Naive thymus-derived CD8-positive, alpha-beta T cell (primary cell): ENCODE measurements at regions not wholly inside any gene's neighbourhood (a gene's known extent, or its start where the extent isn't known, plus 50 kb on each side); places are given as distances from the start of the nearest gene placed in this dataset.
A peak's percentile ranks its signal among the peaks of the same experiment; 100 is the strongest.

ENCODE experiments used
- ATAC-seq, 2 donors: fragments of 150-1000 bp; cut with Tn5 transposase in 1 of 2; sonication (Bioruptor Pico), chemical (Tn5 transposase) in 1 of 2; 1 replicate in 1 of 2; 2 replicates in 1 of 2; pipeline ENCODE4 v1.10.0; 2021; ENCODE audit warnings: mild to moderate bottlenecking in 2 of 2, moderate library complexity in 2 of 2
- POLR2A ChIA-PET: fragments of 350-600 bp; sonication (Branson Sonifier 250); formaldehyde crosslinking; loops from one replicate; lab custom pipeline; 2021; ENCODE audit warnings: antibody characterized with exemption; lab: Charles Lee
- DNase-seq, 10 donors: peaks; one replicate each; pipeline versions ENCODE4 v3.0.0 to v3.0.0-alpha.2; 2020 to 2022
- H3K27ac Mint-ChIP-seq, 10 donors: one replicate each; pipeline ENCODE4 v1.8.0; 2020 to 2022; ENCODE audit warnings: mild to moderate bottlenecking in 10 of 10, mixed read lengths in 10 of 10, moderate library complexity in 4 of 10, inconsistent platforms in 1 of 10
- H3K27me3 Mint-ChIP-seq, 5 donors: one replicate each; pipeline ENCODE4 v1.8.0; 2021 to 2022; ENCODE audit warnings: mixed read lengths in 5 of 5
- H3K36me3 Mint-ChIP-seq, 3 donors: one replicate each; pipeline ENCODE4 v1.8.0; 2020 to 2022; ENCODE audit warnings: mixed read lengths in 3 of 3, mild to moderate bottlenecking in 2 of 3, inconsistent platforms in 1 of 3
- H3K4me1 Mint-ChIP-seq, 4 donors: one replicate each; pipeline ENCODE4 v1.8.0; 2021 to 2022; ENCODE audit warnings: mixed read lengths in 4 of 4
- H3K4me3 Mint-ChIP-seq, 10 donors: one replicate each; pipeline ENCODE4 v1.8.0; 2020 to 2022; ENCODE audit warnings: mild to moderate bottlenecking in 10 of 10, mixed read lengths in 10 of 10, moderate library complexity in 6 of 10, inconsistent platforms in 1 of 10
- H3K9me3 Mint-ChIP-seq, 9 donors: one replicate each; pipeline ENCODE4 v1.8.0; 2020 to 2022; ENCODE audit warnings: mixed read lengths in 9 of 9, mild to moderate bottlenecking in 3 of 9, inconsistent platforms in 1 of 9, moderate library complexity in 1 of 9

- peak overlapping the region; percentile 61 to 87 (median 74) for H3K4me3 Mint-ChIP-seq
- H3K36me3 Mint-ChIP-seq, result no peaks in the 10 kb centered on the region
- no peaks in the 10 kb centered on the region for H3K9me3 Mint-ChIP-seq
- no peak for ATAC-seq
- peaks cover 28 to 75% (median 43%) of the 10 kb centered on the region in 5 donors for H3K27me3 Mint-ChIP-seq
- H3K27ac Mint-ChIP-seq, result peak overlapping the region in 1 of 10 donors; percentile 58
- H3K4me1 Mint-ChIP-seq, result peaks cover 14 to 57% (median 30%) of the 10 kb centered on the region in 4 donors
- DNase-seq, result no peak
- POLR2A ChIA-PET, result no interaction called here
Observed at GRCh38 chr18:46334868-46335281, 230.7 kb downstream of the HAUS1 start.

DNA sequence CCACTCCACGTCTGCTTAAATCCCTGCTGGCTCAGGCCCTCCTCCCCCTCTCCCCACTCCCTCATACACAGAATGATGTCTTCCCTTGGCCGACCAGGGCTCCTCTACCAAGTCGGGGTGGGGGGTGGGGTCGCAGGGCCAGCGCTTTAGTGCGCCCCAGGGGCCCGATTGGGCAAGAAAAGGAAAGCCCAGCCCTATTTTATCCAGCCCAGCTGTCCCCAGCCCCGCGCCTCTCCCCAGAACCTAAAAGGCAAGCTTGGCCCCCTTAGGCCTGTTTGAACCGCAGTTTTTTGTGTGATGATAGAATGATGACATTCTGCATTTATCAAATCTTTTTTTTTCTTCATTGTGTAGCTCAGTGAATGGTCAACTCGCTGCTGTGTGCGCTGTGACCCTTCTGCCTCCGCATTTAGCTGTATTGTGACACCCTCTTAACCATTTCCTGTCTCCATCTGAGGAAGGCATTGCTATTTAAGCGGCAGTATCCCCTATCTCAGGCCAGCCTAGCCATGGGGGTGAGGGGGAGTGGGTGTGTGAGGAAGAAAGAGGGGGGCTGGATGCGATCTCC, 231.4 kb downstream of the HAUS1 start:
- POLR2A ChIA-PET, result no interaction called here
- Mint-ChIP-seq H3K36me3 (no peaks in the 10 kb centered on the region), H3K4me1 (peaks cover 14 to 63% (median 30%) of the 10 kb centered on the region in 4 donors), H3K27ac (peak overlapping the region in 1 of 10 donors; percentile 58), H3K27me3 (peaks cover 28 to 71% (median 43%) of the 10 kb centered on the region in 5 donors), H3K9me3 (no peaks in the 10 kb centered on the region), H3K4me3 (peak overlapping the region; percentile 10 to 87 (median 74))
- no peak for ATAC-seq
- DNase-seq, result no peak

- DNase-seq, result no peak
- Mint-ChIP-seq H3K4me1 (peaks cover 16 to 67% (median 30%) of the 10 kb centered on the region in 4 donors), H3K9me3 (no peaks in the 10 kb centered on the region), H3K27ac (peak overlapping the region in 1 of 10 donors; percentile 58), H3K4me3 (peak overlapping the region in 4 of 10 donors; percentile 31 to 87 (median 60)), H3K27me3 (peaks cover 28 to 71% (median 43%) of the 10 kb centered on the region in 5 donors), H3K36me3 (no peaks in the 10 kb centered on the region)
- POLR2A ChIA-PET, result no interaction called here
- ATAC-seq, result no peak
Observed at GRCh38 chr18:46336278-46337111, 232.3 kb downstream of the HAUS1 start.

- Mint-ChIP-seq H3K4me1 (peaks cover 16 to 74% (median 30%) of the 10 kb centered on the region in 4 donors), H3K4me3 (peak overlapping the region in 2 of 10 donors; percentile 26 to 65), H3K9me3 (no peaks in the 10 kb centered on the region), H3K27me3 (peaks cover 28 to 63% (median 37%) of the 10 kb centered on the region in 5 donors), H3K36me3 (no peaks in the 10 kb centered on the region), H3K27ac (no peak overlapping the region)
- no peak for DNase-seq
- no peak for ATAC-seq
- POLR2A ChIA-PET, result no interaction called here
Observed at GRCh38 chr18:46337271-46337670, 233.1 kb downstream of the HAUS1 start.

GRCh38 chr18:46338205-46338604, 234.0 kb downstream of the HAUS1 start:
- no peak for ATAC-seq
- no peak overlapping the region for H3K27ac Mint-ChIP-seq
- H3K4me1 Mint-ChIP-seq, result peaks cover 16 to 80% (median 27%) of the 10 kb centered on the region in 4 donors
- POLR2A ChIA-PET, result no interaction called here
- DNase-seq, result no peak
- no peaks in the 10 kb centered on the region for H3K9me3 Mint-ChIP-seq
- H3K27me3 Mint-ChIP-seq, result peaks cover 25 to 54% (median 31%) of the 10 kb centered on the region in 5 donors
- no peaks in the 10 kb centered on the region for H3K36me3 Mint-ChIP-seq
- no peak overlapping the region for H3K4me3 Mint-ChIP-seq

DNA sequence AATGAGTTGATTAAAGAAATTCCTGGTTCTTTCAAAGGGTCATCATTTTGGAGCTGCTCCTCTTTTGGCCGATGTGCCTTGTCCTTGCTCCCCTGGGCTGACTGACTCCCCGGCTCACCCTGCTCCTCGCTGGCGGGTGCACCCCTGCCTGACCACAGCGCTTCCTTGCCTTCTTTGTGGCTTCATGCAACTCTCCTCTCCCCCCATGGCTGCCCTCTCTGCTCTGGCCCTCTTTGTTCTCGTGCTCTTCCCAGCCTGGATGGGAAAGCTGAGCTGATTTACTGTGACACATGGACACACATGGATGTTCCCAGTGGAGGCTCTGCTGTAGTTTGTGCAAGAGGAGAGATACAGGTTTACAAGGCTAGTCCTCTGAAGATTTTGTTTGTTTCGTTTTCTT, 234.6 kb downstream of the HAUS1 start:
- POLR2A ChIA-PET, result no interaction called here
- ATAC-seq, result no peak
- peaks cover 24 to 51% (median 28%) of the 10 kb centered on the region in 5 donors for H3K27me3 Mint-ChIP-seq
- H3K9me3 Mint-ChIP-seq, result no peaks in the 10 kb centered on the region
- H3K4me3 Mint-ChIP-seq, result peak overlapping the region in 5 of 10 donors; percentile 17 to 43 (median 27)
- no peaks in the 10 kb centered on the region for H3K36me3 Mint-ChIP-seq
- DNase-seq, result no peak
- peak overlapping the region in 2 of 10 donors; percentile 8 to 60 for H3K27ac Mint-ChIP-seq
- H3K4me1 Mint-ChIP-seq, result peaks cover 19 to 82% (median 28%) of the 10 kb centered on the region in 4 donors

DNA sequence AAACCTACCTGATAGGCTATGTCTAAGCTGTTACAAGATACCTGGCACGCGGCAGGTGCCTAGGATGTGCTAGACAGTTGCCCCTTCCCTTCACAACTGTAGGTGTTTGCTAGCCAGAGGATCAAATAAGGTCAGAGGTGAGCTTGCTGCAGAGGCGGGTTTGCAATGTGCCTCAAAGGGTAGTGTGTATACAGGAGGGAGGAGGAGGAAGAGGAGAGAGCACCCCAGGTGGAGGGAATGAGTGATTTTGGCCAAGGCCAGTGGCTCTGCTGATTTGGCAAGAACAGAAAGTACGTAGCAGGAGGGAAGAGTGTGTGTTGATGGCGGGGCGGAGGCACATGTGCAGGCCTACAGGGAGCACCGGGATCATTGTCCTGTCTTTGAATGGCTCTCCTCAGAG, 236.5 kb downstream of the HAUS1 start:
- peak overlapping the region in 2 of 10 donors; percentile 20 to 63 for H3K27ac Mint-ChIP-seq
- DNase-seq, result no peak
- no peaks in the 10 kb centered on the region for H3K9me3 Mint-ChIP-seq
- H3K27me3 Mint-ChIP-seq, result peaks cover 12 to 36% (median 18%) of the 10 kb centered on the region in 5 donors
- no peaks in the 10 kb centered on the region for H3K36me3 Mint-ChIP-seq
- no peak for ATAC-seq
- H3K4me3 Mint-ChIP-seq, result peak overlapping the region in 1 of 10 donors; percentile 25
- POLR2A ChIA-PET, result no interaction called here
- peaks cover 20 to 88% (median 26%) of the 10 kb centered on the region in 4 donors for H3K4me1 Mint-ChIP-seq

- ATAC-seq (no peak), DNase-seq (no peak)
- H3K4me1 Mint-ChIP-seq, result peaks cover 18 to 89% (median 24%) of the 10 kb centered on the region in 4 donors
- peaks cover 8 to 23% (median 8%) of the 10 kb centered on the region in 5 donors for H3K27me3 Mint-ChIP-seq
- no peak overlapping the region for H3K4me3 Mint-ChIP-seq
- H3K27ac Mint-ChIP-seq, result no peak overlapping the region
- POLR2A ChIA-PET, result no interaction called here
- no peaks in the 10 kb centered on the region for H3K9me3 Mint-ChIP-seq
- no peaks in the 10 kb centered on the region for H3K36me3 Mint-ChIP-seq
Observed at GRCh38 chr18:46341986-46342525, 237.9 kb downstream of the HAUS1 start.

DNA sequence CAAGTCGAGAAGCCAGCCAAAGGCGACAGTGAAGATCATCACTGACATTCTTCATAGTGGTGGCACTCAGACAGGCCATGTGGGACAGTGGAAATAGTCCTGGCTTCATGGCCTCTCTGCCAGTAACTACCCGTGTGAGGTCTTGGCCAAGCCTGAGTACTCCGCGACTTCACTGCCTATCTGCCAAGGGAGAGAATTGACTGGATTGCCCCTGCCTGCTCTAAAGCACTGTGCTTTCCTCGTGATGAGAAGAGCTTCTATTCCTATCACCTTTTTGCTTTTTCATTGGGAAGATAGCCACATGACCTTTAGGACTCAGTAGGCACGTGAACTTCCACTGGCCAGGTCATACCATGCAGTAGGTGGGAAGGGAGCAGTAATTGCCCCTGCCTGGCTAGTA, 239.3 kb downstream of the HAUS1 start:
- Mint-ChIP-seq H3K4me1 (peaks cover 18 to 78% (median 22%) of the 10 kb centered on the region in 4 donors), H3K4me3 (peak overlapping the region in 3 of 10 donors; percentile 39 to 64 (median 60)), H3K36me3 (no peaks in the 10 kb centered on the region), H3K27me3 (peaks cover 2 to 9% (median 4%) of the 10 kb centered on the region in 5 donors), H3K27ac (peak overlapping the region in 6 of 10 donors; percentile 8 to 68 (median 47)), H3K9me3 (no peaks in the 10 kb centered on the region)
- ATAC-seq (no peak), DNase-seq (no peak)
- POLR2A ChIA-PET, result no interaction called here

GRCh38 chr18:46343931-46344372, 239.8 kb downstream of the HAUS1 start:
- POLR2A ChIA-PET, result no interaction called here
- ATAC-seq (peak; percentile 72 to 96), DNase-seq (peak in 8 of 10 donors; percentile 3 to 56 (median 26))
- H3K4me3 Mint-ChIP-seq, result peak overlapping the region in 8 of 10 donors; percentile 21 to 64 (median 48)
- peaks cover 15 to 73% (median 18%) of the 10 kb centered on the region in 4 donors for H3K4me1 Mint-ChIP-seq
- no peaks in the 10 kb centered on the region for H3K9me3 Mint-ChIP-seq
- H3K27me3 Mint-ChIP-seq, result peaks cover 0 to 5% (median under 1%) of the 10 kb centered on the region in 5 donors
- no peaks in the 10 kb centered on the region for H3K36me3 Mint-ChIP-seq
- H3K27ac Mint-ChIP-seq, result peak overlapping the region in 5 of 10 donors; percentile 22 to 78 (median 63)

DNA sequence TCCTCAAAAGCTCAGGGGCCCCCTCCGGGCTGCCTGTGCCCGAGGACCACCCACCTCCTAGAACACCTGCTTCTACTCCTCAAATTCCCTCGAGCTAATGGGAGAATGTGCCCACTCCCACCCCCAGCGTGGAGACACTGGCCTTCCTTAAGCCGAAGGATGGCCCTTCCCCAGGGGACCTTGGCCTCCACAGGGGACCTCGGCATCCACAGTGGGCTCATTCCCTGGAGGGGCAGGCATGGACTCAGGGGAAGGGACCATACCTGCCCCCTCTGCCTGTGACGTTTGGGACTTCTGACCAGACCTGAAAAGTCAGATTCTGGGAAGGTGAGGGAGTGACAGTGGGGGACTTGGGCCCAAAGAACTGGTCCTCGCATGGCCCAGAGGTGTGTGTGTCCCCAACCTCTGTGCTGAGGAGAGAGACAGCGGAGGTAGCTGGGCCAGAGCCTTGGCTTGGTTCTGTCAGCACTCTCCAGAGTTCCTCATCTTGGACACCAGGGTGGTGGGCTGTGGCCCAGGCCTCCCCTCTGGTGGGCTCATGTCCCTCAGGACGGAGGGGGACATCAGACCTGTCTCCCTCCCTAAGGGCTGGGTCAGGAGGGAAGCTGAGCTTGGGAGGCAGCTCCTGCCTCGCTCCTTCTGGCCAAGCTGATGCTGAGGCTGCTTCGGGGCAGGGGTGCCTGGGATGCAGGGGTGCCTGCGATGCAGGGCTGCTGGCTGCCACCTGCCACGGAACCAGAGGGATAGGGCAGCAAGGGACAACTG, 240.4 kb downstream of the HAUS1 start:
- Mint-ChIP-seq H3K36me3 (no peaks in the 10 kb centered on the region), H3K27ac (peak overlapping the region in 1 of 10 donors; percentile 44), H3K4me1 (peaks cover 13 to 67% (median 17%) of the 10 kb centered on the region in 4 donors), H3K4me3 (peak overlapping the region in 3 of 10 donors; percentile 50 to 61 (median 60)), H3K27me3 (peaks cover 0 to 4% (median 0%) of the 10 kb centered on the region in 5 donors), H3K9me3 (no peaks in the 10 kb centered on the region)
- POLR2A ChIA-PET, result no interaction called here
- ATAC-seq (no peak), DNase-seq (no peak)

DNA sequence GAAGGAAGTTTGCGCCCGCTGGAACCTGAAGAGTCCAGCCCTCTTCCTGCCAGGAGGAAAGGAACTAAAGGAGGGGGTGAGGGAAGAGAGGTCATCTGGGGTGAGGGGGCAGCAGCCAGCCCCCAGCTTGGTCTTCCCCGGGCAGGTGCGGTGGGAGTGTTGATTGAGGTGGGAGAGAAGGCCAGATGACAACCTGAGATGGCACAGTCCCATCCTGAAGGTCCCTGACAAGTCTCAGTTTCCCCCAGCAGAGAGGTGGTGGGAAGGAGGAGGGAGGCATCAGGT, 240.9 kb downstream of the HAUS1 start:
- peaks cover 0 to 4% (median 0%) of the 10 kb centered on the region in 5 donors for H3K27me3 Mint-ChIP-seq
- peaks cover 13 to 62% (median 17%) of the 10 kb centered on the region in 4 donors for H3K4me1 Mint-ChIP-seq
- DNase-seq (no peak), ATAC-seq (no peak)
- no peak overlapping the region for H3K4me3 Mint-ChIP-seq
- H3K27ac Mint-ChIP-seq, result peak overlapping the region in 2 of 10 donors; percentile 41 to 44
- H3K36me3 Mint-ChIP-seq, result no peaks in the 10 kb centered on the region
- no peaks in the 10 kb centered on the region for H3K9me3 Mint-ChIP-seq
- POLR2A ChIA-PET, result no interaction called here
